CD14-positive monocyte (primary cell): ENCODE measurements at regions not wholly inside any gene's neighbourhood (a gene's known extent, or its start where the extent isn't known, plus 50 kb on each side); places are given as distances from the start of the nearest gene placed in this dataset.

Experiments
- DNase-seq, 3 donors: peaks; one replicate each; pipeline ENCODE4 v3.0.0-alpha.2; 2011 to 2022
- H2AFZ ChIP-seq: 2 replicates; pipeline ENCODE4 v1.6.0; 2012; ENCODE audit warnings: mild to moderate bottlenecking, low read depth, low read length, inconsistent platforms; ENCODE audit not compliant: insufficient read depth, poor library complexity, severe bottlenecking
- H3K27ac ChIP-seq, 2 donors: 1 replicate in 1 of 2; 2 replicates in 1 of 2; pipeline ENCODE4 v1.5.1; 2012 to 2013; ENCODE audit warnings: low read length in 2 of 2, control low read depth in 1 of 2, inconsistent platforms in 1 of 2, low read depth in 1 of 2, mild to moderate bottlenecking in 1 of 2
- H3K27me3 ChIP-seq, 2 donors: one replicate each; pipeline versions ENCODE4 v1.6.0 to v1.6.1; 2011 to 2013; ENCODE audit warnings: low read length in 2 of 2; ENCODE audit not compliant: control insufficient read depth in 2 of 2, insufficient read depth in 2 of 2
- H3K36me3 ChIP-seq, 2 donors: replicated peaks in 1 of 2; 1 replicate in 1 of 2; 2 replicates in 1 of 2; pipeline versions ENCODE4 v1.5.1 to v1.6.1; 2012 to 2013; ENCODE audit warnings: low read length in 2 of 2, control low read depth in 1 of 2, inconsistent platforms in 1 of 2, mild to moderate bottlenecking in 1 of 2; ENCODE audit not compliant: insufficient read depth in 2 of 2, control insufficient read depth in 1 of 2
- H3K4me1 ChIP-seq, 2 donors: 1 replicate in 1 of 2; 2 replicates in 1 of 2; pipeline versions ENCODE4 v1.5.1 to v1.6.1; 2012 to 2013; ENCODE audit warnings: low read length in 2 of 2, control low read depth in 1 of 2, inconsistent platforms in 1 of 2, mild to moderate bottlenecking in 1 of 2, moderate library complexity in 1 of 2; ENCODE audit not compliant: insufficient read depth in 2 of 2, control insufficient read depth in 1 of 2
- H3K4me2 ChIP-seq: replicated peaks from 2 replicates; pipeline ENCODE3; 2012; ENCODE audit warnings: low read length, moderate library complexity, mild to moderate bottlenecking; ENCODE audit not compliant: poor library complexity, severe bottlenecking; ENCODE audit errors: extremely low read depth
- H3K4me3 ChIP-seq, 3 experiments: fragments of 200-600 bp in 1 of 3; sonication (generic) in 1 of 3; replicated peaks in 1 of 3; 1 replicate in 2 of 3; 2 replicates in 1 of 3; pipeline ENCODE4 v1.5.1; 2011 to 2013; ENCODE audit warnings: low read length in 3 of 3, mild to moderate bottlenecking in 3 of 3, control low read depth in 2 of 3, low read depth in 2 of 3, inconsistent platforms in 1 of 3, moderate library complexity in 1 of 3
- H3K79me2 ChIP-seq: 2 replicates; pipeline ENCODE4 v1.6.0; 2012; ENCODE audit warnings: mild to moderate bottlenecking, control low read depth, inconsistent platforms, low read length, moderate library complexity; ENCODE audit not compliant: insufficient read depth
- H3K9ac ChIP-seq: 2 replicates; pipeline ENCODE4 v1.6.0; 2017; ENCODE audit warnings: low read length, mild to moderate bottlenecking; ENCODE audit not compliant: insufficient read depth, poor library complexity, severe bottlenecking
- H3K9me3 ChIP-seq, 2 donors: replicated peaks in 1 of 2; 1 replicate in 1 of 2; 2 replicates in 1 of 2; pipeline versions ENCODE4 v1.5.1 to v1.6.1; 2012 to 2013; ENCODE audit warnings: low read length in 2 of 2, control low read depth in 1 of 2; ENCODE audit not compliant: control insufficient read depth in 1 of 2, insufficient read depth in 1 of 2
- H4K20me1 ChIP-seq: 2 replicates; pipeline ENCODE4 v1.6.0; 2012; ENCODE audit warnings: mild to moderate bottlenecking, low read length, control low read depth, moderate library complexity; ENCODE audit not compliant: insufficient read depth
- H3K27ac Mint-ChIP-seq, 7 donors: one replicate each; pipeline ENCODE4 v1.8.0; 2020; ENCODE audit warnings: mild to moderate bottlenecking in 7 of 7, mixed read lengths in 7 of 7, moderate library complexity in 6 of 7, inconsistent platforms in 2 of 7
- H3K27me3 Mint-ChIP-seq, 3 donors: one replicate each; pipeline ENCODE4 v1.8.0; 2021 to 2022; ENCODE audit warnings: low read depth in 3 of 3, mild to moderate bottlenecking in 3 of 3, mixed read lengths in 3 of 3, moderate library complexity in 3 of 3, inconsistent platforms in 1 of 3
- H3K36me3 Mint-ChIP-seq, 2 donors: one replicate each; pipeline ENCODE4 v1.8.0; 2020; ENCODE audit warnings: mixed read lengths in 2 of 2, inconsistent platforms in 1 of 2, mild to moderate bottlenecking in 1 of 2
- H3K4me1 Mint-ChIP-seq: one replicate; pipeline ENCODE4 v1.8.0; 2020; ENCODE audit warnings: mild to moderate bottlenecking, mixed read lengths
- H3K4me3 Mint-ChIP-seq, 2 donors: one replicate each; pipeline ENCODE4 v1.8.0; 2020; ENCODE audit warnings: mild to moderate bottlenecking in 2 of 2, mixed read lengths in 2 of 2, moderate library complexity in 1 of 2
- H3K9me3 Mint-ChIP-seq, 7 donors: one replicate each; pipeline ENCODE4 v1.8.0; 2020 to 2022; ENCODE audit warnings: mixed read lengths in 7 of 7, mild to moderate bottlenecking in 6 of 7, moderate library complexity in 6 of 7, inconsistent platforms in 2 of 7
- WGBS: methylation state at CpG from one replicate; pipeline ENCODE4 v1.1.5; 2013; ENCODE audit warnings: missing lambda C conversion rate; ENCODE audit not compliant: insufficient coverage; 5-methylcytosine and 5-hydroxymethylcytosine counted together
- intact Hi-C, 2 donors: fragments of 100-400 bp; cut with micrococcal nuclease; formaldehyde crosslinking; loops; one replicate each; pipeline versions ENCODE4 v1.15.0 to v1.15.1; 2023
- TF ChIP-seq, protein P1 (sequence below): fragments of 200-600 bp; IDR thresholded peaks from one replicate; pipeline ENCODE4 v1.8.0; 2022; ENCODE audit warnings: antibody characterized with exemption, mild to moderate bottlenecking

DNA sequence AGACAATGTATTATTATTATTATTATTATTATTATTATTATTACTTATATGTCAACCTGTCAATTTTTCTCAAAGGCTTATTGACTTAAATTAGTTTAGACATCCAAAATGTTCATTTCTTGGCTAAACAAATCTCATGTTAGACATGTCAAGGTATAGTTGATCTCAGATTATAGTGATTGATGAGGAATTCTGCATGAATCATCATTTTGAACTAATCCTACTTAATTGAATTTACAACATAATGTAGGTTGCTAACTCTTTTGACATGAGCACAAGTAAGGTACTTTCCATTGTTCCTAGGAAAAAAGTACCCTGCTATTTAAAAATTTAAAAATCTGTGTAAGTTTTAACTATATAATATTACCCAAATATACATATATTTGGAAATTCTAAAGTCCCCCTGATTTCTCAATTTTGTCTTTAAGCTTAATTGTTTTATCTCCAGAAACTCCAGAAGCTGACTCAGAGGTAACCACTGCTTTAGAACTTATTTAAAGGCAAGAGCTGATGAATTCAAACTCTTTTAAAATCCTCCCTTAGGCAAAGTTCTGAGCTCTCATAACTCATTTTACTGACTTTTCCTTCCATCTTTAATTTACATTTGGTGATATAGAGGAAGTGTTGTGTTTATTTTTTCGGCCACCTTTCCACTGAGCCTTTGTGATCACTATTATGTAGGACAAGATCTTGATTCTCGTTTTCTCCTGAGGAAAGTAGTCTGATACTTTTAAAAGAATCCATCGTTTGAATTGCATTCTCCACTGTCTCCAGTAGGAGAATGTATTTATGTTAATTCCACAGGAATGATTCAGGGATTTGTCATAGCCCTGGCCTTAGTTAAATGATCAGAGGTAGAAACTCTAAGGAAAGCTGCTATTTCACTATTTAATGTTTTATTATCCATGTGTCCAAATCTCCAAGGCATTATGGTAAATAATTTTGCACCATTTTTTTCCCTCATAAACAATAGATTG is 1304.5 kb downstream of the AACS start:
- no peak for DNase-seq
- Histone ChIP-seq H3K4me1 (no peaks in the 10 kb centered on the region), H3K79me2 (no peaks in the 10 kb centered on the region), H3K4me3 (no peak overlapping the region), H3K9ac (no peak overlapping the region), H2AFZ (no peak overlapping the region), H3K9me3 (no peaks in the 10 kb centered on the region), H3K36me3 (no peaks in the 10 kb centered on the region), H3K27me3 (no peaks in the 10 kb centered on the region), H4K20me1 (no peaks in the 10 kb centered on the region), H3K4me2 (no peak overlapping the region), H3K27ac (no peak overlapping the region)
- intact Hi-C loops = no loop called here
- no CpG with 5 or more reads among the region's 3 CpGs for WGBS
- Mint-ChIP-seq H3K27me3 (peaks cover 0 to 2% (median 0%) of the 10 kb centered on the region in 3 donors), H3K4me1 (no peaks in the 10 kb centered on the region), H3K9me3 (peaks cover 0 to 7% (median 0%) of the 10 kb centered on the region in 7 donors), H3K27ac (no peak overlapping the region), H3K4me3 (no peak overlapping the region), H3K36me3 (no peaks in the 10 kb centered on the region)
- TF ChIP-seq, protein P1, sequence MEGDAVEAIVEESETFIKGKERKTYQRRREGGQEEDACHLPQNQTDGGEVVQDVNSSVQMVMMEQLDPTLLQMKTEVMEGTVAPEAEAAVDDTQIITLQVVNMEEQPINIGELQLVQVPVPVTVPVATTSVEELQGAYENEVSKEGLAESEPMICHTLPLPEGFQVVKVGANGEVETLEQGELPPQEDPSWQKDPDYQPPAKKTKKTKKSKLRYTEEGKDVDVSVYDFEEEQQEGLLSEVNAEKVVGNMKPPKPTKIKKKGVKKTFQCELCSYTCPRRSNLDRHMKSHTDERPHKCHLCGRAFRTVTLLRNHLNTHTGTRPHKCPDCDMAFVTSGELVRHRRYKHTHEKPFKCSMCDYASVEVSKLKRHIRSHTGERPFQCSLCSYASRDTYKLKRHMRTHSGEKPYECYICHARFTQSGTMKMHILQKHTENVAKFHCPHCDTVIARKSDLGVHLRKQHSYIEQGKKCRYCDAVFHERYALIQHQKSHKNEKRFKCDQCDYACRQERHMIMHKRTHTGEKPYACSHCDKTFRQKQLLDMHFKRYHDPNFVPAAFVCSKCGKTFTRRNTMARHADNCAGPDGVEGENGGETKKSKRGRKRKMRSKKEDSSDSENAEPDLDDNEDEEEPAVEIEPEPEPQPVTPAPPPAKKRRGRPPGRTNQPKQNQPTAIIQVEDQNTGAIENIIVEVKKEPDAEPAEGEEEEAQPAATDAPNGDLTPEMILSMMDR = no peak

DNA sequence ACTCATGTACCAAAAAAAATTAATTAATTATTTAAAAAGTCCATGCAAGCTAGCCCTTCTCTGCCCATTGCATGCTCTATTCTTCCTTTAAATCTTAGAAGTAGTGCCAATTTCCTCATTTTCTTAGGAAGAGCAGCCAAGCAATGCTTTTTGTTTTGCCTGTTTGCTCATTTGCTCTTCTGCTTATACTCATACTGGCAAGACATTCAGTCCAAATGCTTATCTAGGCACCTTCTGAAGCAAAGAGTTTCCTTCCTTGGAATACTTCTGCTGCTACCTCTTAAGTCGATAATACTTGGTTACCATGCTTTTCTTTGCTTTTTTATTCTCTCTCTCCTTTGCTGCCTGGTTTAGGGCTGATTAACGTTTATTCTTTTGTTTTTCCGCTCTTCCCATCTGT is 1318.3 kb downstream of the AACS start:
- no peak for DNase-seq
- intact Hi-C loops = no loop called here
- WGBS = 67% methylated on average over 1 of the region's 3 CpGs
- Mint-ChIP-seq H3K36me3 (no peaks in the 10 kb centered on the region), H3K27ac (no peak overlapping the region), H3K4me1 (no peaks in the 10 kb centered on the region), H3K9me3 (peaks cover 3 to 14% (median 7%) of the 10 kb centered on the region in 7 donors), H3K27me3 (no peaks in the 10 kb centered on the region), H3K4me3 (no peak overlapping the region)
- H4K20me1 ChIP-seq = no peaks in the 10 kb centered on the region
- H3K27me3 ChIP-seq = no peaks in the 10 kb centered on the region
- H3K4me3 ChIP-seq = no peak overlapping the region
- H3K79me2 ChIP-seq = no peaks in the 10 kb centered on the region
- no peaks in the 10 kb centered on the region for H3K36me3 ChIP-seq
- H3K9me3 ChIP-seq = peaks cover 0 to 3% of the 10 kb centered on the region in 2 donors
- no peak overlapping the region for H3K9ac ChIP-seq
- no peaks in the 10 kb centered on the region for H3K4me1 ChIP-seq
- no peak overlapping the region for H3K4me2 ChIP-seq
- H2AFZ ChIP-seq = no peak overlapping the region
- no peak overlapping the region for H3K27ac ChIP-seq
- TF ChIP-seq, protein P1 = no peak
